Naive B cell (primary cell): ENCODE measurements at regions not wholly inside any gene's neighbourhood (a gene's known extent, or its start where the extent isn't known, plus 50 kb on each side); places are given as distances from the start of the nearest gene placed in this dataset.

Source experiments
- ATAC-seq, 2 donors: fragments of 150-1000 bp; cut with Tn5 transposase; 2 replicates each; pipeline ENCODE4 v1.10.0; 2021; ENCODE audit warnings: low read depth in 2 of 2, mild to moderate bottlenecking in 2 of 2, moderate library complexity in 2 of 2
- DNase-seq: peaks from one replicate; pipeline ENCODE4 v3.0.0; 2022
- H3K27ac Mint-ChIP-seq, 6 donors: one replicate each; pipeline ENCODE4 v1.8.0; 2020 to 2022; ENCODE audit warnings: mild to moderate bottlenecking in 6 of 6, mixed read lengths in 6 of 6, moderate library complexity in 5 of 6, inconsistent platforms in 2 of 6
- H3K27me3 Mint-ChIP-seq, 3 donors: one replicate each; pipeline ENCODE4 v1.8.0; 2021 to 2022; ENCODE audit warnings: mixed read lengths in 3 of 3, mild to moderate bottlenecking in 1 of 3
- H3K36me3 Mint-ChIP-seq, 2 donors: one replicate each; pipeline ENCODE4 v1.8.0; 2020 to 2022; ENCODE audit warnings: mixed read lengths in 2 of 2, inconsistent platforms in 1 of 2, mild to moderate bottlenecking in 1 of 2
- H3K4me1 Mint-ChIP-seq, 3 donors: one replicate each; pipeline ENCODE4 v1.8.0; 2020 to 2022; ENCODE audit warnings: mixed read lengths in 3 of 3, inconsistent platforms in 1 of 3, mild to moderate bottlenecking in 1 of 3, moderate library complexity in 1 of 3
- H3K4me3 Mint-ChIP-seq, 8 donors: one replicate each; pipeline ENCODE4 v1.8.0; 2020 to 2022; ENCODE audit warnings: mild to moderate bottlenecking in 8 of 8, mixed read lengths in 8 of 8, moderate library complexity in 8 of 8, inconsistent platforms in 2 of 8
- H3K9me3 Mint-ChIP-seq, 7 donors: one replicate each; pipeline ENCODE4 v1.8.0; 2020 to 2022; ENCODE audit warnings: mixed read lengths in 7 of 7, mild to moderate bottlenecking in 5 of 7, inconsistent platforms in 2 of 7, moderate library complexity in 1 of 7

DNA sequence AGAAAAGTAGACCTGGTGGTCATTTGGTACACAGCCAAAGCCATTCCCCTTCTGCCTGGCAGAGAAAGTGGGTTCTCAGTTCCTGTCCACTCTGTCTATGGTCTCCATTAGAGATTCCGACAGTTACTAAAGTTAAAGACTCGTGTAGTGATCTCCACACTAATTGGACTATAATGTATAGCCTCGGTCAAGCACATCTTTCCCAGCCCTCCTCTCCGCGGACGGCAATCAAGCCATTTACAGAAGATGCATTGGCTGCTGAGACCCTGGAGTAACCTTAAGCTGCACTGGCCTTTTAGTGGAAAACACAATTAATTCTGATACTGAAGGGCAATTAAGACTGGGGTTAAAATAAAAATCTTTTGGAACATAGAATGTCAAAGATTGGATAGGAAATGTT lies 865.3 kb downstream of the MCTP2 start:
- peaks cover 0 to 5% (median 0%) of the 10 kb centered on the region in 7 donors for H3K9me3 Mint-ChIP-seq
- ATAC-seq: no peak
- no peak overlapping the region for H3K4me3 Mint-ChIP-seq
- no peaks in the 10 kb centered on the region for H3K36me3 Mint-ChIP-seq
- no peak for DNase-seq
- H3K27me3 Mint-ChIP-seq: no peaks in the 10 kb centered on the region
- no peaks in the 10 kb centered on the region for H3K4me1 Mint-ChIP-seq
- no peak overlapping the region for H3K27ac Mint-ChIP-seq

DNA sequence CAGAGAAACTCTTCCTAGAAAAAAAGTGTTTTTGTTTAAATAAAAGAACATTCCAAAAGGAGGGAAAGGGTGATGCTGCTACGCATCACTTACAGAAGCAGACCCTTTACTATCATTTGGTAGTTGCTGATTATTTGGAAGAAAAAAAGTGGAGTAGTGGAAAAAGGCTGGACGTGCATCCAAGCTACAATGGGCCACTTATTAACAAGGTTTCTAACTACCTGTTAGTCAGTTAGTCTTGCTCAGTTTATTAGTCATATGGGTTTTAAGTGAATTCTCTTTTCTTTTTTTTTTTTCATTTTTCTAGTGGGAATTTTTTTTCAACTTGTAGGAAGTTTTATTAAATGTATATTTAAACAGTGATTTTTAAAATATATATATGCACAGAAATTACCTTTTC lies 866.0 kb downstream of the MCTP2 start:
- Mint-ChIP-seq H3K4me3 (no peak overlapping the region), H3K4me1 (no peaks in the 10 kb centered on the region), H3K36me3 (no peaks in the 10 kb centered on the region), H3K9me3 (peaks cover 0 to 5% (median 0%) of the 10 kb centered on the region in 7 donors), H3K27ac (no peak overlapping the region), H3K27me3 (no peaks in the 10 kb centered on the region)
- ATAC-seq: no peak
- DNase-seq: no peak

DNA sequence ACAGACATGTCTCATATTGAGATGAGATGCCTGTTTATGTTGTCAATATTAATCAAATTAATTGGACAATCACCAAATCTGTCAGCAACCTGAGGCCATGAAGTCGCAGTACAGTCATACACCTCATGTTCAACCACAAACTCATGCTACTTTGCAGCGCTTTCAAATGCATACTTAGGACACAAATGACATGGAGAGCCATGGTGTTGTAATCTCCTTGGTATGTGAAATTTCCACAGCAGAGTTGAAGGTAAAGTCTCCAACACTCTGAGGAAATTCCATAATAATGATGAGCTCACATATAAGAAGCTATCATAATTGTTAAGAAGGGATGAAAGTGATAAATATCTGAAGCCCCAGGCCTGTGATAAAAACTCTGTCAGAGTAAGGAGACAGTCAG lies 873.9 kb downstream of the MCTP2 start:
- Mint-ChIP-seq H3K36me3 (no peaks in the 10 kb centered on the region), H3K27me3 (no peaks in the 10 kb centered on the region), H3K4me3 (no peak overlapping the region), H3K4me1 (no peaks in the 10 kb centered on the region), H3K9me3 (peaks cover 0 to 3% (median 0%) of the 10 kb centered on the region in 7 donors), H3K27ac (no peak overlapping the region)
- ATAC-seq (no peak), DNase-seq (no peak)

DNA sequence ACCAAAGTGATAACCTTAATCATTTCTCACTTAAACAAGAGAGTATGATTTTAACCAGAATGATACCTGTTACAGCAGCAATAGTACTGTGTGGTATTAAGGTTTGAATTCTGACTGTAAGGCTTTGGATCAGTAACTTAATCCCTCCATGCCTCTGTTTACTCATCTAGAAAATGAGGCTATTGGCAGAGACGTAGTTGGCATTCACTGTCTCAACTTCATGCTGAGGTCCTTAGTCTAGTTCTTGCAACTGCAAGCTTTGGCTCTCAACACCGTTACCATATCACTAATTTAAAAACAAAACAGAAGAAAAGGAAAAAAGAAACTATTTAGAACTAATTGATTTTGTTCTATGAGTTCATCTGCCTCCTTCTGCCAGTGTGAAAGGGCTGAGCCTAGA lies 875.4 kb downstream of the MCTP2 start:
- Mint-ChIP-seq H3K27ac (no peak overlapping the region), H3K4me3 (no peak overlapping the region), H3K9me3 (peaks cover 0 to 3% (median 0%) of the 10 kb centered on the region in 7 donors), H3K4me1 (no peaks in the 10 kb centered on the region), H3K36me3 (no peaks in the 10 kb centered on the region), H3K27me3 (no peaks in the 10 kb centered on the region)
- ATAC-seq: no peak
- no peak for DNase-seq

DNA sequence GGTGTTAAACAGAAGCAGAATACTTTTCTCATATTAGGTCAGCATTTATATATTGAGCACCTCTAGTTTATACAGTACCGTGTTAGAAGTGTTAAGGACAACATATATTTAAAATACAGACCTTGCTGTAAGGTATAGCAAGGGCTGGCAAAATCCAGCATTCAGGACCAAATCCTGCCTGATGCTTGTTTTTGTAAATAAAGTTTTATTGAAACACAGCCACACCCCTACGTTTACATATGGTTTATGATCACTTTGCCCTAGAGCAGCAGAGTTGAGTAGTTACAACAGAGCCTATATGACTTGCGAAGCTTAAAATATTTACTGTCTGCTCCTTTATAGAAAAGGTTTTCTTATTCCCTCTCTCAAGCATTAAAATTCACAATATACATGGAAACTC lies 877.3 kb downstream of the MCTP2 start:
- no peak overlapping the region for H3K27ac Mint-ChIP-seq
- no peaks in the 10 kb centered on the region for H3K4me1 Mint-ChIP-seq
- peaks cover 0 to 9% (median 0%) of the 10 kb centered on the region in 7 donors for H3K9me3 Mint-ChIP-seq
- H3K27me3 Mint-ChIP-seq: no peaks in the 10 kb centered on the region
- H3K4me3 Mint-ChIP-seq: no peak overlapping the region
- no peaks in the 10 kb centered on the region for H3K36me3 Mint-ChIP-seq
- no peak for ATAC-seq
- no peak for DNase-seq

DNA sequence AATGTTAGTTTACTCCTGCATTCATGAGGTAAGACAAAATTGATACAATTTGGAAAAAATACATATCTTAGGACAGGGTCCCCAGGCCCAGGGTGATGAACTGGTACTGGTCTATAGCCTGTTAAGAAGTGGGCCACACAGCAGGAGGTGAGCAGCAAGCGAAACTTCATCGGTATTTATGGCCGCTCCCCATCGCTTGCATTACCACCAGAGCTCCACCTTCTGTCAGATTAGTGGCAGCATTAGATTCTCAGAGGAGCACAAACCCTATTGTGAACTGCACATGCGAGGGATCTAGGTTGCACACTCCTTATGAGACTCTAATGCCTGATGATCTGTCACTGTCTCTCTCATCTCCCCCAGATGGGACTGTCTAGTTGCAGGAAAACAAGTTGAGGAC lies 880.6 kb downstream of the MCTP2 start:
- Mint-ChIP-seq H3K36me3 (no peaks in the 10 kb centered on the region), H3K4me1 (no peaks in the 10 kb centered on the region), H3K27ac (no peak overlapping the region), H3K9me3 (peaks cover 0 to 7% (median 0%) of the 10 kb centered on the region in 7 donors), H3K27me3 (no peaks in the 10 kb centered on the region), H3K4me3 (no peak overlapping the region)
- DNase-seq (no peak), ATAC-seq (no peak)

DNA sequence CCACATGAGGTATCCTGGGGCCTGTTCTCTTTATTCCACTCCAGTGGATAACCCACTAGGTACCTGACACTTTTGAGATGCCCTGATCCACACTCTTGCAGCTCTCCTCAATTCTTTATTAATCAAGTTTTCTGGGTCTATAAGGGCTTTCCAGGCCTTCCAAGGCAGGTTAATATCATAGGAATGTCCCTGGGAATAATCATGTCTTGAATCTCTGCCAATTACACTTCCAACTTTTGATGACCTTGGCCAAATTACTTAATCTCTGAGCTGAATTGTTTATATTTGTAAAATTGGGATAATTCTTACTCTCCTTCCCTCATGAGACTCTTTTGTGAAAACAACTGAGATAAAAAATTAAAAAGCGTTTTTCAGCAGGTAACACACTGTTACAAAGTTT lies 881.7 kb downstream of the MCTP2 start:
- no peak for ATAC-seq
- Mint-ChIP-seq H3K4me1 (no peaks in the 10 kb centered on the region), H3K4me3 (no peak overlapping the region), H3K36me3 (no peaks in the 10 kb centered on the region), H3K9me3 (peaks cover 0 to 7% (median 0%) of the 10 kb centered on the region in 7 donors), H3K27me3 (no peaks in the 10 kb centered on the region), H3K27ac (no peak overlapping the region)
- no peak for DNase-seq

DNA sequence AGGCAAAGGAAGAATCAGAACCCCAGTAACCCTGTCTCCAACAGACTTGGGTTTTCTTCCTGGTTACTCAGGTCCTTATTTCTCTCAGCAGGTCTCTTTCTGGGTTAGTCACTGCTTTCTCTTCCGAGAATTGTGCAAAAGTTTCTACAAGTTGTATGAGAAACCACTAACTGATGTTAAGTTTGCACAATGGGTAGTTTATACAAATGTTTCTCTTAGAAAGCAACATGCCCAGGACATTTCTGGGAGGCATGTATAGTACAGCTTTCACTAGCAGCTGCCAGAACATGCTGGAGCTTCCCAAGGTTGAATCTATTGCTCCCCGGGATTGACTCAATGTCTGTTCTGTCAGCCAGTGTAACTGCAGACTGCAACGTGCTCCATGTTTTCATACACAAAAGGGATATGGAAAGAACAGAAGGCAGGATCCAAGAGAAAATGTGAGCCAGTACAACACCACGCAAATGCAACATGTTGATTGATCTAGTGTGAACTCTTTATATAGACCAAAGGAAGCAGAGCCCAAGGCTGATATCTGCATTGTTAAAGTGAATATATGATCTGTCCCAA lies 887.8 kb downstream of the MCTP2 start:
- Mint-ChIP-seq H3K4me3 (no peak overlapping the region), H3K27me3 (no peaks in the 10 kb centered on the region), H3K4me1 (no peaks in the 10 kb centered on the region), H3K27ac (no peak overlapping the region), H3K36me3 (no peaks in the 10 kb centered on the region), H3K9me3 (peaks cover 0 to 3% (median 0%) of the 10 kb centered on the region in 7 donors)
- DNase-seq (no peak), ATAC-seq (no peak)

DNA sequence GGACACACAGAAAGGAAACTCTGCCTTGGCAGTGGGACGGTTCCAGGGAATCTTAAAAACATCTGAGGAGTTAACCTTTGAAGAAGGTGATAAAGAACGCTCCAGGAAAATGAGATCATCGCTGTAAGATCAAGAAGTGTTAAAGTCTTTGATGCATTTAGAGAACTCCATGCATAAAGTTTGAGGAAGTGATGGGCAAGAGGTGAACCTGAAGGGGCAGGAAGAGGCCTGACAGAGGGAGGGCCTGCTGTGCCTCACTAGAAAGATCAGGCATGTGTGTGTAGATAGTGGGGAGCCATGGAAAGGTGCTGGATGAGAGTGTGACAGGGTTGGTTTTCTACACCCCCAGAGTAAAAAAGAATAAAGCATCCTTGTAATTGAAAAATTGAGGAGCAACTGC lies 889.2 kb downstream of the MCTP2 start:
- Mint-ChIP-seq H3K27me3 (no peaks in the 10 kb centered on the region), H3K27ac (no peak overlapping the region), H3K4me3 (no peak overlapping the region), H3K4me1 (no peaks in the 10 kb centered on the region), H3K9me3 (peaks cover 0 to 3% (median 0%) of the 10 kb centered on the region in 7 donors), H3K36me3 (no peaks in the 10 kb centered on the region)
- ATAC-seq (no peak), DNase-seq (no peak)

DNA sequence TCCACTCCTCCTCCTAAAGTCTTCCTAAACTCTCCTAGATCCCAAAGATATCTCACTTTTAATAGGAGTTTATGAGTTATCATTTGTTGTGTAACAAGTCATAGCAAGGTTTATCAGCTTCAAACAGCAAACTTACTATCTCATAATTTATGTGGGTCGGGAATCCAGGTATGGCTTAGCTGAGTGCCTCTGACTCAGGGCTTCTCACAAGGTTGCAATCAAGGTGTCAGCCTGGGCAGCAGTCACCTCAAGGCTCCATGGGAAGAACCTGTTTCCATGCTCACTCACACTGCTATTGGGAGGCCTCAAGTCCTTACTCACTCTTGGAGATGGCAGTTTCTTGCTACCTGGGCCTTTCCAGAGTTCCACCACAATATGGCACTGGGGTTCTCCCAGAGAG lies 889.8 kb downstream of the MCTP2 start:
- no peaks in the 10 kb centered on the region for H3K27me3 Mint-ChIP-seq
- ATAC-seq: no peak
- H3K9me3 Mint-ChIP-seq: peaks cover 0 to 3% (median 0%) of the 10 kb centered on the region in 7 donors
- no peaks in the 10 kb centered on the region for H3K36me3 Mint-ChIP-seq
- no peaks in the 10 kb centered on the region for H3K4me1 Mint-ChIP-seq
- H3K4me3 Mint-ChIP-seq: no peak overlapping the region
- DNase-seq: no peak
- no peak overlapping the region for H3K27ac Mint-ChIP-seq

DNA sequence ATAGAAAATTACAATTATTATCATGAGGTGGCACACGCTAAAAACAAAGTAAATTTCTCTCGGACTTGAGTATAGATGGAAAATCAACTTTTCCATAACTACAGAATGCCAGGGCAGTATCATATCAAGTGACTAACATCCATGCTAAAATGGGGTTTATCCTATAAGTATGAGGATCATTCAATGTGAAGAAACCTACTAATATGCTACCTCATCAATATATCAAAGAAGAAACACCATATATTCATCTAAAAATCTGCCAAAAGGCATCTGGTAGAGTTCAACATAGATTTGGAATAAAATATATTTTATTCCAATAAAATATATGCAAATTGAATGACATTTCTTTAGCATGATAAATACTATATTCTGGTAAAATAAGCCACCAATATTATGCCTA lies 894.4 kb downstream of the MCTP2 start:
- Mint-ChIP-seq H3K27ac (no peak overlapping the region), H3K27me3 (peaks cover 0 to 4% (median 0%) of the 10 kb centered on the region in 3 donors), H3K36me3 (no peaks in the 10 kb centered on the region), H3K4me3 (no peak overlapping the region), H3K9me3 (peaks cover 0 to 5% (median 0%) of the 10 kb centered on the region in 7 donors), H3K4me1 (no peaks in the 10 kb centered on the region)
- no peak for DNase-seq
- no peak for ATAC-seq

DNA sequence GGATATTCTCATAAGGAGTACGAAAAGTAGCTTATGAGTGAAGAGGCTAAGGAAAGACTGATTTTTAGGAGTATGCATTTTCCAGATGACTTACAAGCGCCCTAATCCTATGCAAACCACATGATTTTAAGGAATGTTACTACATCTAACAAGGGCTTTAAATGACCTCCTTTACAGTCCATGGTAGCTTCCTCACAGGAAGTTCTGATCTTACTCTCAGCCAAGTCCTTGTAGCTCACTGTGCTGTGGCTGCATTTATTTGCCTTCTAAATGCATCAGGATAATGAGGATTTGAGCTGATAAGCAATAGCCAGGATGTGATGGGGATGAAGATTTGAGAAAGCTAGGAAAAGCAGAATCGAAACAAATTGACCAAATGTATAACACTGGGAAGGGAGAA lies 896.0 kb downstream of the MCTP2 start:
- H3K4me3 Mint-ChIP-seq: no peak overlapping the region
- peaks cover 0 to 5% (median 0%) of the 10 kb centered on the region in 7 donors for H3K9me3 Mint-ChIP-seq
- H3K36me3 Mint-ChIP-seq: no peaks in the 10 kb centered on the region
- peaks cover 0 to 4% (median 0%) of the 10 kb centered on the region in 3 donors for H3K27me3 Mint-ChIP-seq
- ATAC-seq (no peak), DNase-seq (no peak)
- no peaks in the 10 kb centered on the region for H3K4me1 Mint-ChIP-seq
- H3K27ac Mint-ChIP-seq: no peak overlapping the region

DNA sequence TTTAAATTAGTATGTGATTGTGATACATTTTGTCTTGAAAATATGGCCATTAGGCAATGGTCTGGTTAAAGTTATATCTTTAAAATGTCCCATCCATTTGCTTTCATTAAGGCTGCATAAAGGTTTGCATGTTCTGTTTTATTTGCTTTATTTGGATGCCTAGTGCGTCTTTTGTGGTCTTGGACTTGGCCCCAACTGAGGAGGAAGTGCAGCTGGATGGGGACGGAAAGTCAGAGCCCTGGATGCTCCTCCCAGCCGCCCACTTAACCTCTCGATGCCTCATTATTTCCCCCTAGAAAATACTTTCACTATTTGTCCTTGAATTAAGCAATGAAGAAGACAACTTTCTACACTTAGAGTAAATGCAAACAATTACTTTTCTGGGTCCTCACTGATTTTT lies 898.2 kb downstream of the MCTP2 start:
- H3K4me1 Mint-ChIP-seq: no peaks in the 10 kb centered on the region
- no peak for ATAC-seq
- H3K9me3 Mint-ChIP-seq: peaks cover 0 to 5% (median 0%) of the 10 kb centered on the region in 7 donors

DNA sequence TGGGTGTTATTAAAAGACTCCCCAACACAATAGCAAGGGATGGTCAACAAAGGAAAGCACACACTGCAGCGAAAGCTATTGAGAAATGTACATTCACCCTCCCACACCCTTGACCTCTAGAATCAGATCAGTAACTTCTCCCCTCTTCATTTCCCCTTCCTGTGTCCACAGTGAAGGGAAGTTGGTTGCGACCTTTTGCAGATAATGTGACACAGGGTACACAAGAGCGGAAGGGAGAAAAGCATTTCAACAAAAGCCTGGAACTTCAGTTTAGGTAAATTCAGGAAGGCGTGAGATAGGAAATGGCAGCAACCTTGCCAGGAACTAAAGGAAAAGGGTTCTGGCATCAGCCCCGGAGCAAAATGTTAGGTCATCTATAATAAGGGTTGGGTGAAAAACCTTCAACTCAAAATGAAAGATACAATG lies 899.8 kb downstream of the MCTP2 start:
- Mint-ChIP-seq H3K27ac (no peak overlapping the region), H3K9me3 (peaks cover 0 to 5% (median 0%) of the 10 kb centered on the region in 7 donors), H3K4me3 (no peak overlapping the region), H3K27me3 (peaks cover 0 to 4% (median 0%) of the 10 kb centered on the region in 3 donors), H3K36me3 (no peaks in the 10 kb centered on the region), H3K4me1 (no peaks in the 10 kb centered on the region)
- ATAC-seq: no peak
- no peak for DNase-seq

More for the DNA sequence above, 898.2 kb downstream of the MCTP2 start:
- no peaks in the 10 kb centered on the region for H3K36me3 Mint-ChIP-seq
- no peak overlapping the region for H3K4me3 Mint-ChIP-seq
- no peak overlapping the region for H3K27ac Mint-ChIP-seq
- DNase-seq: no peak
- peaks cover 0 to 4% (median 0%) of the 10 kb centered on the region in 3 donors for H3K27me3 Mint-ChIP-seq

DNA sequence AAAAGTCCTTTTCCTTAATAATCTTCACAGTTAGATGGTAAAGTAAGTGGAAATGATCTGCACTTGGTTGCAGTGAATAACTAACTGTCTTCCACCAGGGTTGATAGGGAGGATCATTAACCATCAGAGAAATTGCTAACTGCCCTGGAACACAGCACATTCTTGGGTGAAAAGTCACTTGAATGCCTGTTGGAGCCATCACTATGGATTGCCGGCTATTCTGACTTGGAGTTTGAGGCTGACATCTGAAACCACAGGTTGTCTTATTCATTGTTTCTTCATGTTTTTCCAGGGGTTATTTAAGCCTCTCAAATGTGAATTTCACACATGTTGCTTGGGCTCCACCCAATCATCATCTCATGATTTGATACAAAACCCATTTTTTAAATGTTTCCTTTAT lies 901.4 kb downstream of the MCTP2 start:
- no peak for DNase-seq
- Mint-ChIP-seq H3K36me3 (no peaks in the 10 kb centered on the region), H3K4me3 (no peak overlapping the region), H3K4me1 (no peaks in the 10 kb centered on the region), H3K27ac (no peak overlapping the region), H3K27me3 (peaks cover 0 to 4% (median 0%) of the 10 kb centered on the region in 3 donors), H3K9me3 (peaks cover 0 to 5% (median 2%) of the 10 kb centered on the region in 7 donors)
- ATAC-seq: no peak
